ENCODE measurements at regions not wholly inside any gene's neighbourhood (a gene's known extent, or its start where the extent isn't known, plus 50 kb on each side); places are given as distances from the start of the nearest gene placed in this dataset.
A peak's percentile ranks its signal among the peaks of the same experiment; 100 is the strongest.

GRCh38 chr12:16880864-16881285 is 274.9 kb upstream of the LMO3 start:
- TF ChIP-seq, protein P1, sequence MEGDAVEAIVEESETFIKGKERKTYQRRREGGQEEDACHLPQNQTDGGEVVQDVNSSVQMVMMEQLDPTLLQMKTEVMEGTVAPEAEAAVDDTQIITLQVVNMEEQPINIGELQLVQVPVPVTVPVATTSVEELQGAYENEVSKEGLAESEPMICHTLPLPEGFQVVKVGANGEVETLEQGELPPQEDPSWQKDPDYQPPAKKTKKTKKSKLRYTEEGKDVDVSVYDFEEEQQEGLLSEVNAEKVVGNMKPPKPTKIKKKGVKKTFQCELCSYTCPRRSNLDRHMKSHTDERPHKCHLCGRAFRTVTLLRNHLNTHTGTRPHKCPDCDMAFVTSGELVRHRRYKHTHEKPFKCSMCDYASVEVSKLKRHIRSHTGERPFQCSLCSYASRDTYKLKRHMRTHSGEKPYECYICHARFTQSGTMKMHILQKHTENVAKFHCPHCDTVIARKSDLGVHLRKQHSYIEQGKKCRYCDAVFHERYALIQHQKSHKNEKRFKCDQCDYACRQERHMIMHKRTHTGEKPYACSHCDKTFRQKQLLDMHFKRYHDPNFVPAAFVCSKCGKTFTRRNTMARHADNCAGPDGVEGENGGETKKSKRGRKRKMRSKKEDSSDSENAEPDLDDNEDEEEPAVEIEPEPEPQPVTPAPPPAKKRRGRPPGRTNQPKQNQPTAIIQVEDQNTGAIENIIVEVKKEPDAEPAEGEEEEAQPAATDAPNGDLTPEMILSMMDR (IDR thresholded peaks at IDR 0.05; ENCODE audit: low read depth, low read length) = no peak
- H3K4me1 ChIP-seq (ENCODE audit: low read depth) = no peaks in the 10 kb centered on the region
- no peak overlapping the region for H3K27ac ChIP-seq
- no peaks in the 10 kb centered on the region for H3K9me3 ChIP-seq (ENCODE audit: low read depth)
- H3K4me3 ChIP-seq = no peak overlapping the region
- no peaks in the 10 kb centered on the region for H3K27me3 ChIP-seq
- H3K36me3 ChIP-seq = no peaks in the 10 kb centered on the region
- peak in 1 of 2 donors; percentile 14 for DNase-seq (ENCODE audit: low read depth in 1 of 2, low spot score in 1 of 2)

DNA sequence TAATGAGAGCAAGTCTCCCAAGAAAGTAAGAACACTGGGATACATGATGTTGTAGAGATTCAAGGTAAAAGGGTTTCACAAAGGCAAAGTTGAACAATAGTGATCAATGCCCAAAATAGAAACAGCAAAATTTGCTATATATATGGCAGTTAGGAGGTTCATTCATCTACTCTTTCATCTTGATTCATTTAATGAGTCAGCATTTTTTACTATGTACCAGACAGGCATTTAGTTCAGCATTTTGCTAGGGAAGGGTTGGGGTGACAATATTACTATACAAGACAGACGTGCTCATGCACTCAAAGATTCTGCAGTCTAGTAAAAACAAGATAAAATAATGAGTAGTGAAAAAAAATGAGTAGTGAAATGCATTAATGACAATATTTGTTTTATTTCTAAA is 264.9 kb upstream of the LMO3 start:
- TF ChIP-seq, protein P1 (IDR thresholded peaks at IDR 0.05; ENCODE audit: low read depth, low read length) = no peak
- H3K4me3 ChIP-seq = no peak overlapping the region
- no peaks in the 10 kb centered on the region for H3K36me3 ChIP-seq
- no peak for DNase-seq (ENCODE audit: low read depth in 1 of 2, low spot score in 1 of 2)
- no peaks in the 10 kb centered on the region for H3K9me3 ChIP-seq (ENCODE audit: low read depth)
- no peaks in the 10 kb centered on the region for H3K27me3 ChIP-seq
- H3K27ac ChIP-seq = no peak overlapping the region
- H3K4me1 ChIP-seq (ENCODE audit: low read depth) = no peaks in the 10 kb centered on the region

DNA sequence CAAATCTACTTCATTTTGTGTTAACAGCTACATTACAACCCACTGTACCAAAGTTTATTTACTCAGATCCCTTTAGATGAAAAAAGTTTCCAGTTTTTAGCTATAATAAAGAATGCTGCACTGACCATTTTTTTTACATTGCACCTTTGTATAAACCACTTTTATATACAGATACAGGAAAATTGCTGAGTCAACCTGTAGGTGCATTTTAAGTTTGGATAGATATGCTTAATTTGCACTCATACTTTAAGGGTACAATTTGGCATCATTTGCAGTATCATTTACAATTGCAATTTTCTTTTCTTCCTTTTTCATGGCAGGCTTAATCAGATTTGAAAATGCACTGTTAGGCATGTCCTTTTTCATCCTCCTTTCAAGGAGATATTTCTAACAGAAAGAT is 257.8 kb upstream of the LMO3 start:
- Histone ChIP-seq H3K9me3 (ENCODE audit: low read depth) (no peaks in the 10 kb centered on the region), H3K27me3 (no peaks in the 10 kb centered on the region), H3K4me1 (ENCODE audit: low read depth) (no peaks in the 10 kb centered on the region), H3K4me3 (no peak overlapping the region), H3K36me3 (no peaks in the 10 kb centered on the region), H3K27ac (no peak overlapping the region)
- TF ChIP-seq, protein P1 (IDR thresholded peaks at IDR 0.05; ENCODE audit: low read depth, low read length) = no peak
- no peak for DNase-seq (ENCODE audit: low read depth in 1 of 2, low spot score in 1 of 2)

GRCh38 chr12:16857456-16857923 is 251.5 kb upstream of the LMO3 start:
- TF ChIP-seq, protein P1 (IDR thresholded peaks at IDR 0.05; ENCODE audit: low read depth, low read length) = no peak

GRCh38 chr12:16854465-16854864 is 248.5 kb upstream of the LMO3 start:
- Histone ChIP-seq H3K27me3 (no peaks in the 10 kb centered on the region), H3K4me3 (no peak overlapping the region), H3K4me1 (ENCODE audit: low read depth) (no peaks in the 10 kb centered on the region), H3K36me3 (no peaks in the 10 kb centered on the region), H3K9me3 (ENCODE audit: low read depth) (no peaks in the 10 kb centered on the region), H3K27ac (no peak overlapping the region)
- TF ChIP-seq, protein P1 (IDR thresholded peaks at IDR 0.05; ENCODE audit: low read depth, low read length) = no peak
- no peak for DNase-seq (ENCODE audit: low read depth in 1 of 2, low spot score in 1 of 2)

More at GRCh38 chr12:16857456-16857923, 251.5 kb upstream of the LMO3 start:
- H3K9me3 ChIP-seq (ENCODE audit: low read depth) = no peaks in the 10 kb centered on the region
- H3K4me1 ChIP-seq (ENCODE audit: low read depth) = no peaks in the 10 kb centered on the region
- no peaks in the 10 kb centered on the region for H3K36me3 ChIP-seq
- no peaks in the 10 kb centered on the region for H3K27me3 ChIP-seq
- H3K27ac ChIP-seq = no peak overlapping the region
- DNase-seq (ENCODE audit: low read depth in 1 of 2, low spot score in 1 of 2) = no peak
- no peak overlapping the region for H3K4me3 ChIP-seq

- H3K27me3 ChIP-seq = no peaks in the 10 kb centered on the region
- TF ChIP-seq, protein P1 (IDR thresholded peaks at IDR 0.05; ENCODE audit: low read depth, low read length) = no peak
- no peaks in the 10 kb centered on the region for H3K9me3 ChIP-seq (ENCODE audit: low read depth)
- H3K36me3 ChIP-seq = no peaks in the 10 kb centered on the region
- no peak overlapping the region for H3K4me3 ChIP-seq
- H3K4me1 ChIP-seq (ENCODE audit: low read depth) = no peaks in the 10 kb centered on the region
- H3K27ac ChIP-seq = no peak overlapping the region
- DNase-seq (ENCODE audit: low read depth in 1 of 2, low spot score in 1 of 2) = no peak
These were observed 243.5 kb upstream of the LMO3 start for GRCh38 chr12:16849473-16849872.

Measured in cardiac muscle cell (in vitro differentiated cells and primary cell).